Keratinocyte (primary cell): ENCODE measurements at regions not wholly inside any gene's neighbourhood (a gene's known extent, or its start where the extent isn't known, plus 50 kb on each side); places are given as distances from the start of the nearest gene placed in this dataset.

Experiments used
- DNase-seq: peaks from one replicate; pipeline ENCODE4 v3.0.0-alpha.2; 2011; ENCODE audit warnings: low read depth, missing footprints, low spot score
- FAIRE-seq: peaks from 2 replicates; lab custom pipeline; 2011; peaks lifted over from hg19 to GRCh38; lab: Jason Lieb, UNC
- H2AFZ ChIP-seq: 2 replicates; pipeline ENCODE4 v1.6.0; 2012; ENCODE audit warnings: low read length, control low read depth, inconsistent platforms; ENCODE audit not compliant: control insufficient read depth
- H3K27ac ChIP-seq: 2 replicates; pipeline ENCODE4 v1.5.1; 2011; ENCODE audit warnings: low read length; ENCODE audit not compliant: control insufficient read depth, insufficient read depth
- H3K27me3 ChIP-seq: 3 replicates; pipeline ENCODE4 v1.6.0; 2011; ENCODE audit warnings: low read length; ENCODE audit not compliant: control insufficient read depth, insufficient read depth; ENCODE audit errors: extremely low read depth
- H3K36me3 ChIP-seq, 2 experiments: 2 replicates in 1 of 2; 3 replicates in 1 of 2; pipeline ENCODE4 v1.5.1; 2011; ENCODE audit warnings: low read length in 2 of 2, mild to moderate bottlenecking in 1 of 2; ENCODE audit not compliant: control insufficient read depth in 2 of 2, insufficient read depth in 2 of 2; ENCODE audit errors: extremely low read depth in 1 of 2
- H3K4me1 ChIP-seq: 3 replicates; pipeline ENCODE4 v1.5.1; 2011; ENCODE audit warnings: low read length; ENCODE audit not compliant: control insufficient read depth, insufficient read depth; ENCODE audit errors: extremely low read depth
- H3K4me2 ChIP-seq: 3 replicates; pipeline ENCODE4 v1.6.0; 2011; ENCODE audit warnings: low read depth, low read length; ENCODE audit not compliant: control insufficient read depth, insufficient read depth; ENCODE audit errors: extremely low read depth
- H3K4me3 ChIP-seq, 3 experiments: fragments of 200-600 bp in 1 of 3; sonication (generic) in 1 of 3; 2 replicates in 2 of 3; 3 replicates in 1 of 3; pipeline ENCODE4 v1.5.1; 2011 to 2016; ENCODE audit warnings: low read length in 3 of 3, mild to moderate bottlenecking in 3 of 3, control low read depth in 2 of 3, inconsistent platforms in 1 of 3, low read depth in 1 of 3, mixed read lengths in 1 of 3, mixed run types in 1 of 3, moderate library complexity in 1 of 3; ENCODE audit not compliant: control insufficient read depth in 2 of 3, insufficient read depth in 2 of 3; ENCODE audit errors: extremely low read depth in 1 of 3
- H3K79me2 ChIP-seq: 2 replicates; pipeline ENCODE4 v1.6.0; 2012; ENCODE audit warnings: low read length; ENCODE audit not compliant: control insufficient read depth, insufficient read depth
- H3K9ac ChIP-seq: 3 replicates; pipeline ENCODE4 v1.6.0; 2011; ENCODE audit warnings: low read length; ENCODE audit not compliant: control insufficient read depth, insufficient read depth; ENCODE audit errors: extremely low read depth
- H3K9me1 ChIP-seq: 3 replicates; pipeline ENCODE4 v1.6.0; 2011; ENCODE audit warnings: low read length; ENCODE audit not compliant: control insufficient read depth, insufficient read depth; ENCODE audit errors: extremely low read depth
- H3K9me3 ChIP-seq: 2 replicates; pipeline ENCODE4 v1.5.1; 2012; ENCODE audit warnings: low read depth, low read length; ENCODE audit not compliant: control insufficient read depth
- H4K20me1 ChIP-seq: 3 replicates; pipeline ENCODE4 v1.6.0; 2011; ENCODE audit warnings: low read length; ENCODE audit not compliant: control insufficient read depth, insufficient read depth; ENCODE audit errors: extremely low read depth
- CTCF ChIP-seq, 3 experiments: IDR thresholded peaks in 1 of 3; conservative IDR thresholded peaks in 1 of 3; optimal IDR thresholded peaks in 1 of 3; 2 replicates in 2 of 3; 3 replicates in 1 of 3; pipeline versions ENCODE3 to v1.5.1; 2011; ENCODE audit warnings: low read length in 3 of 3, mild to moderate bottlenecking in 3 of 3, moderate library complexity in 2 of 3, control low read depth in 1 of 3, inconsistent platforms in 1 of 3; ENCODE audit not compliant: insufficient read depth in 2 of 3; ENCODE audit errors: extremely low read depth in 1 of 3
- EZH2 ChIP-seq: IDR thresholded peaks from one replicate; pipeline ENCODE4 v1.6.1; 2012; ENCODE audit warnings: inconsistent platforms, mild to moderate bottlenecking, low read length, moderate library complexity
- dilution Hi-C: fragments of 300-500 bp; cut with MboI; formaldehyde crosslinking; loops from one replicate; pipeline ENCODE4 v1.7.0; 2020; ENCODE audit warnings: low sequenced_read_pairs; ENCODE audit not compliant: extremely low pct_ligation_motif_present

- H3K36me3 ChIP-seq: no peaks in the 10 kb centered on the region
- no peak overlapping the region for H3K27ac ChIP-seq
- H3K79me2 ChIP-seq: no peaks in the 10 kb centered on the region
- H3K4me1 ChIP-seq: no peaks in the 10 kb centered on the region
- FAIRE-seq (no peak), DNase-seq (no peak)
- dilution Hi-C loops: no loop called here
- H3K9ac ChIP-seq: no peak overlapping the region
- no peak overlapping the region for H3K4me3 ChIP-seq
- H3K4me2 ChIP-seq: no peak overlapping the region
- H4K20me1 ChIP-seq: no peaks in the 10 kb centered on the region
- no peaks in the 10 kb centered on the region for H3K27me3 ChIP-seq
- TF ChIP-seq CTCF (optimal IDR thresholded peaks at IDR 0.05 in 1 of 3, IDR thresholded peaks at IDR 0.05 in 1 of 3, conservative IDR thresholded peaks at IDR 0.05 in 1 of 3; ENCODE audit: extremely low read depth in 1 of 3, insufficient read depth in 2 of 3, low read length in 3 of 3) (no peak), EZH2 (no peak)
- H3K9me1 ChIP-seq: no peaks in the 10 kb centered on the region
- no peaks in the 10 kb centered on the region for H3K9me3 ChIP-seq
- H2AFZ ChIP-seq: no peak overlapping the region
Measured at GRCh38 chr4:28799696-28800095, 1920.5 kb upstream of the PCDH7 start.

GRCh38 chr4:28811025-28811424, 1909.1 kb upstream of the PCDH7 start:
- FAIRE-seq: no peak

More at GRCh38 chr4:28811025-28811424, 1909.1 kb upstream of the PCDH7 start:
- Histone ChIP-seq H3K4me1 (no peaks in the 10 kb centered on the region), H3K9ac (no peak overlapping the region), H3K4me2 (no peak overlapping the region), H3K4me3 (no peak overlapping the region), H3K27me3 (no peaks in the 10 kb centered on the region), H3K9me3 (no peaks in the 10 kb centered on the region), H3K9me1 (no peaks in the 10 kb centered on the region), H2AFZ (no peak overlapping the region), H3K36me3 (no peaks in the 10 kb centered on the region), H3K79me2 (no peaks in the 10 kb centered on the region), H4K20me1 (no peaks in the 10 kb centered on the region), H3K27ac (no peak overlapping the region)
- TF ChIP-seq EZH2 (no peak), CTCF (optimal IDR thresholded peaks at IDR 0.05 in 1 of 3, IDR thresholded peaks at IDR 0.05 in 1 of 3, conservative IDR thresholded peaks at IDR 0.05 in 1 of 3; ENCODE audit: extremely low read depth in 1 of 3, insufficient read depth in 2 of 3, low read length in 3 of 3) (no peak)
- DNase-seq: no peak
- dilution Hi-C loops: no loop called here
